ENCODE measurements at regions not wholly inside any gene's neighbourhood (a gene's known extent, or its start where the extent isn't known, plus 50 kb on each side); places are given as distances from the start of the nearest gene placed in this dataset.

- in situ Hi-C loops (cut with HindIII; ENCODE audit: low pct_unique_long_range_greater_than_20kb, low sequenced_read_pairs), result no loop called here
- no peak for DNase-seq (ENCODE audit: low read depth)
Measured at GRCh38 chr2:120824246-120824645, 88.6 kb downstream of the GLI2 start.

DNA sequence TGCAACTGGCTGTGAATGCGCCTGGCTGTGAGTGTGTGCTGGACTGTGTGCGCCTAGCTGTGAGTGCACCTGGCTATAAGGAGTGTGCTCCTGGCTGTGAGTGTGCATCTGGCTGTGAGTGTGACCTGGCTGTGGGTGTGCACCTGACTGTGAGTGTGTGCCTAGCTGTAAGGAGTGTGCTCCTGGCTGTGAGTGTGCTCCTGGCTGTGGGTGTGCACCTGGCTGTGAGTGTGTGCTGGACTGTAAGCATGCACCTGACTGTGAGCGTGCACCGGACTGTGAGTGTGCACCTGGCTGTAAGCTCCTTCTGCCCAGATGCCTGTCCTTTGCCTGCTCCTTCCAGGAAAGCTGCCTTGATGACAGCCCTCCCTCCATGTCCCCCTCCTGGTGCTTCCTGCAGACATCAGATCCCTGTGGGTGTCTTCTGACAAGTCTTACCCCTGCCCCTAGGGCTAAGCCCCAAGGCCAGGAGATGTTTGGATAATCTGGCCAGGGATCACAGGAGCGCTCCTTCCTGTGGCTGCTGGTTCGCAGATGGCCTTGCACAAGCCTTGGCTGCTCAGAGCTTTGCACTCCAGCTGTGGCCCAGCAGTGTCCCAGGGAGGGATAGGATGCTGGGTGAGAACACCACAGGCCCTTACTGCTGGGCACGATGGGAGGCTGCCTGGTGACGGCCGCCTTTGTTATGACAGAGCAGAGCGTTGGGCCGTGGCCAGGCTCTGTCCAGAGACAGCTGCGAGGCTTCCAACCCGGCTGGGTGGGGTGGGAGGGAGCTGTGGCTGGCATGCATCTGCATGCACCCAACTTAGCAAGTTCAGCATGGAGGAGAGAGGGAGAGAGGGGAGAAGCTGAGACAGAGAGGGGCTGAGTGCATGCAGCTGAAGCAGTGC is 89.9 kb downstream of the GLI2 start:
- DNase-seq (ENCODE audit: low read depth), result peak; percentile 31
- in situ Hi-C loops (cut with HindIII; ENCODE audit: low pct_unique_long_range_greater_than_20kb, low sequenced_read_pairs), result no loop called here

- DNase-seq (ENCODE audit: low read depth), result no peak
- in situ Hi-C loops (cut with HindIII; ENCODE audit: low pct_unique_long_range_greater_than_20kb, low sequenced_read_pairs), result no loop called here
Measured at GRCh38 chr2:120826260-120826648, 90.6 kb downstream of the GLI2 start.

DNA sequence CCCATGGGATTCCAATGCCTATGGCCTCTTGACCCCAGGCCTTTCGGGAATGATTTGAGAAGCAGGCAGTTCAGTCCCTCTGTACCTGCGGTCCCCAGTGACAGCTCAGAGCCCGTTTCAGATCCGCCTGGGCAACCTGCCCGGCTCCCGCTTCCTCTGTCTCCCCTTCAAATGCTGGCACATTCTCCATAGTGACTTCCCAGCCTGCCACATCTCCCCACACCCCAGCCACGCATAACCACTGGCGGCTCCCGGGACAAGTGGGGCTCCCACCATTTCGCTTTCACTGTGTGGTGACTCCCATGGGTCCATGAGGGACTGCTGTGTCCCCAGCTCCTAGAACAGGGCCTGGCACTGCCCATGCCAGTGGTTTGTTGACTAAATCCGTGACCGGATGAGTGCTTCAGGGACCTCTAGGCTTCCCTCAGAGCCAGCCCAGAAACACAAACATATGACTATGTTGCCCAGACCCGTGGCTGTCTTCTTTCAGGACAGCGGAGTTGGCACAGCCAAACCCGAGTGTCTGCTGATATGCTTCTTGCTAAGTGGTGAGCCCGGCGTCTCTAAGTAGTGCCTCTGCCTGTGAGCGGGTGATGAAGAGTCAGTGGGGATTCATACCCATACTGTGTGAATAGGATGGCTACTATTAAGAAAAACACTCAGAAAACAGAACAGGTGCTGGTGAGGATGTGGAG is 91.2 kb downstream of the GLI2 start:
- in situ Hi-C loops (cut with HindIII; ENCODE audit: low pct_unique_long_range_greater_than_20kb, low sequenced_read_pairs), result no loop called here
- DNase-seq (ENCODE audit: low read depth), result no peak

DNA sequence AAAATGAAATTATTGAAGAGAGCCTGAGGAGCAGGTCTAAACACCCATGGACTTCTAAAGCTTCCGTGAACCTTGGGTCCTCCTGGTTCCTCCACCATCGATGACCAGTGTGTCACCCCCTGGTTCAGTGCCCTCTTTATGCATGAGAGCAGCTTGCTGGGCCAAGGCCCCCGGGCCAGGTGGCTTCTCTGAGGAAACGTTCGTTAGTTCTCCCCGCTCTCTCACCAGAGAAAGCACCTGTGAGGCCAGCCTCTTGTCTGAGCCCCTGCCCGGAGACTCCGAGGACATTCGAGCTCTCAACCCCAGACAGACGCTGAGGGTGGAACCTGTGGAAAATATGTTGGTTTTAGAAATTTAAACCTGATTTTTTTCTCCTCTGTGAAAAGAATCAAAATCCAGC is 92.4 kb downstream of the GLI2 start:
- in situ Hi-C loops (cut with HindIII; ENCODE audit: low pct_unique_long_range_greater_than_20kb, low sequenced_read_pairs), result no loop called here

DNA sequence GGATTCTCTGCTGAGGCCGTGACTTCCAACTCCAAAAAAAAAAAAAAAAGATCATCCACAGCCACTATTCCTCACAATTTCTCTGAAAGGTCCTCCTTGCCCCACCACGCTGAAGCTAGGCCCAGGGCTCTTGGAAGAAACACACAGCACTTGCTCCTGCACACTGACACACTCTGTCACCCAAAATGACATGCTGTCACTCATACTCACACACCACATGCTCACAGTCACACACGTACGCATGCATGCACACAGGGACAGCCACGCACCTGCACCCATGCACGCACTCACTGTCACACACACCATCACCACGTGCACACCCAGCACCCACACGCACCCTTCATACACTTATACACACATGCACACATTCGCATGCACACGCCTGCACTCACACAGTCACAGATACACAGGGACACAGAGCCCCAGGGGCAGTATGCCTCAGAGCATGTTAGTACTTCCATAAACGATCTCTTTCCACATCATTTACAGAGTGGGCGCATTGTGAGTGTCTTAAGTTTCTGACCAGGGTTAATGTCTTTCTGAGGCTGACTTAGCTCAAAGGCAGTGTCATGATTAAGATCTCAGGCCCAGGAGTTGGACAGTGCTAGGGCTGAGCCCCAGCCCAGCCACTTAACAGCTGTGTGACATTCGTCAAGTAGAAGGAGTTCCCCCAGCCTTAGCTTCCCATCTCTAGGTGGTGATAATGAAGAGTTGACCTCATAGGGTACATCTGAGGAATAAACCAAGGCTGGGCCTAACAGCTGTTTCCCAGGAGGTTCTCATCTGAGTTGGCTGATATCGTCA is 93.4 kb downstream of the GLI2 start:
- DNase-seq (ENCODE audit: low read depth), result no peak
- in situ Hi-C loops (cut with HindIII; ENCODE audit: low pct_unique_long_range_greater_than_20kb, low sequenced_read_pairs), result no loop called here

More for the DNA sequence above, 92.4 kb downstream of the GLI2 start:
- no peak for DNase-seq (ENCODE audit: low read depth)

- no peak for DNase-seq (ENCODE audit: low read depth)
- in situ Hi-C loops (cut with HindIII; ENCODE audit: low pct_unique_long_range_greater_than_20kb, low sequenced_read_pairs), result no loop called here
Measured at GRCh38 chr2:120829633-120830025, 94.0 kb downstream of the GLI2 start.

DNA sequence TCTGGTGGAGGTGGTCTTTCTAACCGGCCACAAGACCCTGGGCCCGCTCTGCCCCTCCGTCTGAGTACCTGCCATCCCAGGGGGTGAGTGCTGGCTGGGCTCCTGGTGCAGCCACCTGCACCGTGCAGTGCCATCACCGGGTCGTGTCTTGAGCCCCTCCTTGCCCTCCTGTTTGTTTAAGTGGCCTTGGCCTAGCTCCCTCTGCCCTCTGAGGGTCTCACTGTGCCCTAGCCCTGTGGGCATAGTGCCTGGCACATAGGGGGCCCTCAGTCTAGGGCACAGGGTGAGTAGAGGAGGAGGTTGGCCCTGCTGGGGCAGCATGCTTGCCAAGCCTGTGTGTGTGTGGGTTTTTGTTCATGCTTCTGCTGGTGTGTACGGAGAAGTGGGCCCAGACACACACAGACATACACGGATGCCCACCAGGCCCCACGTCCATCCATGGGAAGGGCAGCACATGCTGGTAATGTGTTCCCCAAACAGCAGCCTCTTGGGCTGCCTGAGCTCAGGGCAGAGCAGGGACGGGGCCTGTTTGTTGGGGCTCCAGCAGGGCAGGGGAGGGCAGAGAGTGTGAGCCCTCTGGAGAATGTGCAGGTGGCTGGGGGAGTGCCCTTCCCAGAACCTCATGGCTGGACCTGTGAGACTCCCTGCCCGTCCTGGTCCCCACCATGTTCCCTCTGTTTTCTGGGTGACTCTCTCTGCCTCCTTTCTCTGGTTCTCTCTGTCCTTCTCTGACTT is 94.6 kb downstream of the GLI2 start:
- in situ Hi-C loops (cut with HindIII; ENCODE audit: low pct_unique_long_range_greater_than_20kb, low sequenced_read_pairs), result no loop called here
- DNase-seq (ENCODE audit: low read depth), result no peak

DNA sequence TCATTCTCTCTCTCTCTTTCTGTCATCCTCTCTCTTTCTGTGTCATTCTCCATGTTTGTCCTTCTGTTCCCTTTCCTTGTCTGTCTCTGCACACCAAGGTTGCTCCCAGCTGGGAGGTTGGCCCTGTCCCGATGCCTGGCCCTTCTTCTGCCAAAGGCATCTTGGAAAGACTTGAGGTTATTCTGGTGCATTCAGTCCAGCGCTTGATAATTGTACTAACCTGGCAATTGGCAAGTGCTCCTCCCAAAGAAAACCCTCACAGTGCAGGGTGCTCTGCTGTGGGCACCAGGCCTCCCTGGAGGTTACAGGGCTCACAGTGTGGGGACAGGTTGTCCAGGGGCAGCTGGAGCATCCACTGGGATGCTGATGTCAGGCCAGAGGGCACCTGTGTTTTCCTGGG is 95.4 kb downstream of the GLI2 start:
- in situ Hi-C loops (cut with HindIII; ENCODE audit: low pct_unique_long_range_greater_than_20kb, low sequenced_read_pairs), result no loop called here
- no peak for DNase-seq (ENCODE audit: low read depth)

- DNase-seq (ENCODE audit: low read depth), result no peak
- in situ Hi-C loops (cut with HindIII; ENCODE audit: low pct_unique_long_range_greater_than_20kb, low sequenced_read_pairs), result no loop called here
Measured at GRCh38 chr2:120831891-120832290, 96.2 kb downstream of the GLI2 start.

DNA sequence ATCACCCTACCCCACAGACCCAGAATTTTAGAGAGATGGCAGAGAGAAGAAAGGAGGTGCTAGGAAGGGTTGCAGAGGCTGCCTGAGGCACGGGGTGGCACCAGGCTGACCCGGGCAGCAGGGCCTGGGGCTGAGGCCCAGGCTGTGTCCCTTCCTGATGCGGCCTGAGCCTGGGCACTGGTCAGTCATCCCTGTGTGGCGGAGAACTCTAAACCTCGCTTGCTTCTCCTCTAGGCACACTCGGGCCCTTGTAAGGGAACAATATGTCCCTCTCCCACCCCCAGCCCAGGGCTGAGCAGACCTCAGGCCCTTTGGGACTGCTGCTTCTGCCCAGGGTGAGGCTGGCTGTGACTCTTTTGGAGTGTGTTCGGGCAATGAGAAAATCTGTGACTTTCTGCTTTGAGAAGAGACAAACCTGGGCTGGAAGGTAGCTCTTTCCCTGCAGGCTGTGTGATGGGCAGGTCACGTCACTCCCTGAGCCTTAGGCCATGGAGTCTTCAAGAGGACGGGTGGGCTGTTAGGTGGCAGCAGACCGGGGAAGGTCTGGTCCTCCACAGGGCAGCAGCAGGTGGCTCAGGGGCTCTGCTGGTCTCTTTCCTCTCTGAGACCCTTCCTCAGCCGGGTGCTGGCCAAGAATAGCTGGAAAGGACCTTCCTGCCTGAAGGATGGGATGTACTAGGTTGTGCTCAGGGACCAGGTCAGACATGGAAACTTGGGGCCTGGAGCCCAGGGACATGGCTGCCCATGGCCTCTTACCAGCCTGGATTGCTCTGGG is 96.8 kb downstream of the GLI2 start:
- no peak for DNase-seq (ENCODE audit: low read depth)
- in situ Hi-C loops (cut with HindIII; ENCODE audit: low pct_unique_long_range_greater_than_20kb, low sequenced_read_pairs), result no loop called here

DNA sequence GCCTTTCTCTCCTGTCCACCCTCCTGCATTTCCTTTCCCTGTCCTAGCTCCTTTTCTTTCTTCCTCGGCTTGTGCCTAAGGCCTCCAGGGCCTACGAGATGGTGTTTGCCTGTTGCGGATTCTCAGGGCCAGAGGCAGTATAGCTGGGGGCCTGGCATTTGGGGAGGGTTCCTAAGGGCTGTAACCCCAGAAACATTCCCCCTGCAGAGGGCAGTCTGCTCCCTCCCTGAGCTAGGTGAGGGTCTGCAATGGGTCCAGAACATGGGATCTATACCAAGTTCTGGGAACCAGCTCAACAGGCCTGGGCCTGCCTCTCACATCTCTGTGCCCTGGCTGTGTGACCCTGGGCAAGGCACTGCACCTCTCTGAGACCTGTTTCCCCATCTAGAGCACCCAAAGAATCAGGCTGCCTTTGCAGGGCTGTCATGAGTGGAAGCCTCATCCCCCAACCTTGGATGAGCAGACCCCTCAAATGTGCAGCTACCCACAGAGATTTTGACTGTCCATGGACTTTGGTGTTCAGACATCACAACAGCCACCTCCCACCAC is 97.5 kb downstream of the GLI2 start:
- no peak for DNase-seq (ENCODE audit: low read depth)

DNA sequence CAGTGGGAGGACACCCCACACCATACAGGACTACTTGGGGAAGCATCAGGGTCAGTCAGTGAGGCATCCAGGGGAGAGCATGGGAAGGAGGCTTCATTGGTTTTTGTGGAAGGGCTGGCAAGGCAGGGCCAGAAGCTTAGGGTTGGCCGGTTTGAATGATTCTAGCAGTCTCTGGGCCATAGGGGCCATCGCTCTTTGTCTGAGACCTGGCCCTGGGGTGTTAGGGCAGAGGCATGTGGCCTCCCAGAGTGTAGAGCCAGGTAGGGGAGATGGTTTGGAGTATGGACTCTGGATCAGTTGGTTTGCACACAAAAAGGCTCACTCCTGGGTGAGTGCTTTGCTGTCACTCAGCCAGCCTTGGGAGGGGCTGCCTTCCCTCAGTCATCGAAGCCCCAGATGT is 98.5 kb downstream of the GLI2 start:
- in situ Hi-C loops (cut with HindIII; ENCODE audit: low pct_unique_long_range_greater_than_20kb, low sequenced_read_pairs), result no loop called here
- no peak for DNase-seq (ENCODE audit: low read depth)

More for the DNA sequence above, 97.5 kb downstream of the GLI2 start:
- in situ Hi-C loops (cut with HindIII; ENCODE audit: low pct_unique_long_range_greater_than_20kb, low sequenced_read_pairs), result no loop called here

DNA sequence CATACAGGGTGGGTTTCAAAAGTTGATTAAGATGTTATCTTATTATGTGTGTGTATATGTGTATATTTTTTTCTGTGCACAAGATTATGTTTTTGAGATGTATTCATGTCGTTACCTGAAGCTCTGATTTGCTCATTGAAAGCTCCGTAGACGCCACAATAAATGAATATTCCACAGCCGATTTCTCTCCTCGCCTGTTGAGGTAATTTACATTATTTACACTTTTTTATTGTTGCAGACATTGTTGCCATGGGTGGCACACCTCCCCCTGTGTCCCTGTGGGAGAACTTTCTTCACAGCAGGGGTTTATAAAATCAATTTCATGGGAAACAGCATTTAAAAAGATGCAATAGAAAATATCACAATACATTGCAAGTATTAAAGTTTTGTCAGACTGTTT is 100.6 kb downstream of the GLI2 start:
- DNase-seq (ENCODE audit: low read depth), result no peak
- in situ Hi-C loops (cut with HindIII; ENCODE audit: low pct_unique_long_range_greater_than_20kb, low sequenced_read_pairs), result no loop called here

DNA sequence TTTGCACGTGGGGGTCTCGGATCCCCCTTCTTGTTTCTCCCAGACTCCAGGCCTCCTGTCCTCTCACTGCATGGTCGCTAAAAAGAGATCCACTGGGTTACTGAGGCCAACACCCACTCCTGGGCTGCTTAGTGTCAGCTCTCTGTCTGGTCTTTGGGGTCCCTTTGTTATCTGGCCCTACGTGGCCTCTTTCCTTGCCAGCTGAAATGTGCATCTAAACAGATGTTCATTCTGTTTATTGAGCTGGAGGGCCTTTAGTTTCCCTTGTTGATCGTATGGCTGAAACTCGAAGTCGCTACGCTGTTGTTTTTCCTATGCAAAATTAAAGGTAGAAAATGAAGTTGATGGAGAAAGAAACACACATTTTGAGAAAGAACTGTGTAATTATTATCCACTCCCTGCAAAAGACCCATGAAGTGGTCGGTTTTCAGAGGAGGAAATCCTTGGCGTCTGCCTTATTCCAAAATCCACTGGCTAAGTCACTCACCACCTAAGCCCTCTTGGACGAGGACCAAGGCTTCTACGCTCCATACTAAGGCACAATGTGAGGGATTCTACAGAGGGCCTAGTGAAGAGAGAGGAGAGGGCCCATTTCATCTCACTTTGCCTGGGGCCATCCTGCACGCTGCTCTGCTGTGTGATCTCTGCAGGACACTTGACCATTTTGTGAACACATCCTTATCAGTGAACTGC is 105.3 kb downstream of the GLI2 start:
- DNase-seq (ENCODE audit: low read depth), result no peak
- in situ Hi-C loops (cut with HindIII; ENCODE audit: low pct_unique_long_range_greater_than_20kb, low sequenced_read_pairs), result no loop called here

GRCh38 chr2:120842456-120843439 is 107.1 kb downstream of the GLI2 start:
- in situ Hi-C loops (cut with HindIII; ENCODE audit: low pct_unique_long_range_greater_than_20kb, low sequenced_read_pairs), result no loop called here
- no peak for DNase-seq (ENCODE audit: low read depth)
